GM12878 (cell line): ENCODE measurements at regions not wholly inside any gene's neighbourhood (a gene's known extent, or its start where the extent isn't known, plus 50 kb on each side); places are given as distances from the start of the nearest gene placed in this dataset.
A peak's percentile ranks its signal among the peaks of the same experiment; 100 is the strongest.

ENCODE experiments used
- CREM ChIP-seq: IDR thresholded peaks from 2 replicates; pipeline ENCODE4 v1.6.1; 2014; ENCODE audit warnings: antibody characterized with exemption, low read depth
- GABPA ChIP-seq: IDR thresholded peaks from 2 replicates; pipeline ENCODE4 v1.6.1; 2014; ENCODE audit warnings: antibody characterized with exemption, low read depth, mild to moderate bottlenecking, inconsistent platforms
- GATAD2B ChIP-seq: fragments of 450-650 bp; conservative IDR thresholded peaks from 2 replicates; pipeline ENCODE4 v1.6.1; 2017; ENCODE audit warnings: low read depth, mild to moderate bottlenecking, moderate library complexity
- IRF4 ChIP-seq: IDR thresholded peaks from 2 replicates; pipeline ENCODE4 v1.6.1; 2011; ENCODE audit warnings: low read depth, low read length
- LARP7 ChIP-seq: fragments of 450-650 bp; IDR thresholded peaks from 2 replicates; pipeline ENCODE4 v1.6.1; 2017; ENCODE audit warnings: mild to moderate bottlenecking
- MTA3 ChIP-seq: IDR thresholded peaks from 2 replicates; pipeline ENCODE4 v1.6.1; 2012; ENCODE audit warnings: low read length, inconsistent platforms, borderline replicate concordance
- POLR2AphosphoS2 ChIP-seq: IDR thresholded peaks from 2 replicates; pipeline ENCODE4 v1.6.1; 2011; ENCODE audit warnings: low read depth, mild to moderate bottlenecking, low read length, improper control_type of control experiment, moderate library complexity
- RB1 ChIP-seq: fragments of 450-650 bp; formaldehyde crosslinking; IDR thresholded peaks from 2 replicates; pipeline ENCODE4 v1.6.1; 2017; ENCODE audit warnings: mild to moderate bottlenecking, borderline replicate concordance
- SP1 ChIP-seq: IDR thresholded peaks from one replicate; pipeline ENCODE4 v1.6.1; 2011; ENCODE audit warnings: low read depth, low read length
- SUPT20H ChIP-seq: IDR thresholded peaks from 2 replicates; pipeline ENCODE4 v1.6.1; 2011; ENCODE audit warnings: low read depth, mild to moderate bottlenecking, low read length, moderate library complexity, borderline replicate concordance; ENCODE audit not compliant: control insufficient read depth
- ZBED1 ChIP-seq: IDR thresholded peaks from 2 replicates; pipeline ENCODE4 v1.6.1; 2016; ENCODE audit warnings: borderline replicate concordance
- TF ChIP-seq, protein P1 (sequence below): fragments of 450-650 bp; IDR thresholded peaks from 2 replicates; pipeline ENCODE4 v1.6.1; 2017; ENCODE audit warnings: low read depth, mild to moderate bottlenecking, moderate library complexity
- TF ChIP-seq, protein P2 (sequence below): IDR thresholded peaks from 2 replicates; pipeline ENCODE4 v1.6.1; 2012; ENCODE audit warnings: low read depth, low read length, improper control_type of control experiment
- TF ChIP-seq, protein P3 (sequence below): IDR thresholded peaks from 2 replicates; pipeline ENCODE4 v1.6.1; 2011; ENCODE audit warnings: low read depth, low read length, improper control_type of control experiment, borderline replicate concordance

DNA sequence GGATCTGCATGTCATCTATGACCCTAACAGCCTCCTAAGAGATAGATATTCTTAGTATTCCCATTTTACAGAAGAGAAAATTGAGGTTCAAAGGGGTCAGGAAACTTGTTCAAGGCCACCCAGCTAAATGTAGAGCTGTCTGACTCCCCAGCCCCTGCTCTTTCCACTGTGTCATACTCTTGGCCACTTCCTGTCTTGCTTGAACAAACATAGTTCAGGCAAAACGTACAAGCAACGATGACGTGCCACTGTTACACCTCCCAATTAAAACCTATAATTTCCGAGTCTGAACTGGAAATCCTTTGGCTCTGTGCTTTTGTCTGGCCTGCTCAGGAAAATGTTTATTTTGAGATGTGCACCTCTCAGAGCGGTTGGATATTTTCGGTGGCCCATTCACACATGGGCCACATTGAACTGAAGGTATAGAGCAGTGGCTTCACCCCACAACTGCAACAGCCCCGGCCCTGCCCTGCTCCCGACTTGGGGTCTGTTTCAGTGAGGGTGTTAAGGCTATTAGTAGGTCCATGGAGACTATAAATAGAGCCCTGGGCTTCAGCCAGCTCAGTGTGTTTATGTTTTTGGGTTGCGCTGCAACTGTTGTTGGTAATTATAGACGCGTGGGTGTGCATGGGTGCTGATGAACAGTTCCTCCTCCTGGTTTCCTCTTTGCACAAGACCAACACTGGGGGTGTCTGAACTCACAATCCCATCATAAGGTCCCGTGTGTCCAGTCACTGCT lies 172.3 kb upstream of the ADO start (continued):
- TF ChIP-seq, protein P1, sequence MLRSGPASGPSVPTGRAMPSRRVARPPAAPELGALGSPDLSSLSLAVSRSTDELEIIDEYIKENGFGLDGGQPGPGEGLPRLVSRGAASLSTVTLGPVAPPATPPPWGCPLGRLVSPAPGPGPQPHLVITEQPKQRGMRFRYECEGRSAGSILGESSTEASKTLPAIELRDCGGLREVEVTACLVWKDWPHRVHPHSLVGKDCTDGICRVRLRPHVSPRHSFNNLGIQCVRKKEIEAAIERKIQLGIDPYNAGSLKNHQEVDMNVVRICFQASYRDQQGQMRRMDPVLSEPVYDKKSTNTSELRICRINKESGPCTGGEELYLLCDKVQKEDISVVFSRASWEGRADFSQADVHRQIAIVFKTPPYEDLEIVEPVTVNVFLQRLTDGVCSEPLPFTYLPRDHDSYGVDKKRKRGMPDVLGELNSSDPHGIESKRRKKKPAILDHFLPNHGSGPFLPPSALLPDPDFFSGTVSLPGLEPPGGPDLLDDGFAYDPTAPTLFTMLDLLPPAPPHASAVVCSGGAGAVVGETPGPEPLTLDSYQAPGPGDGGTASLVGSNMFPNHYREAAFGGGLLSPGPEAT, result peak; percentile 87
- TF ChIP-seq, protein P2, sequence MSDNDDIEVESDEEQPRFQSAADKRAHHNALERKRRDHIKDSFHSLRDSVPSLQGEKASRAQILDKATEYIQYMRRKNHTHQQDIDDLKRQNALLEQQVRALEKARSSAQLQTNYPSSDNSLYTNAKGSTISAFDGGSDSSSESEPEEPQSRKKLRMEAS, result no peak
- TF ChIP-seq SUPT20H (no peak), SP1 (peak; percentile 47), ZBED1 (peak; percentile 77; the same call in 1 of the 2 replicates), GATAD2B (peak; percentile 73), IRF4 (peak; percentile 86), POLR2AphosphoS2 (no peak), MTA3 (peak; percentile 91; the same call in 1 of the 2 replicates), RB1 (no peak), GABPA (peak; percentile 62), LARP7 (no peak), CREM (peak; percentile 83)
- TF ChIP-seq, protein P3, sequence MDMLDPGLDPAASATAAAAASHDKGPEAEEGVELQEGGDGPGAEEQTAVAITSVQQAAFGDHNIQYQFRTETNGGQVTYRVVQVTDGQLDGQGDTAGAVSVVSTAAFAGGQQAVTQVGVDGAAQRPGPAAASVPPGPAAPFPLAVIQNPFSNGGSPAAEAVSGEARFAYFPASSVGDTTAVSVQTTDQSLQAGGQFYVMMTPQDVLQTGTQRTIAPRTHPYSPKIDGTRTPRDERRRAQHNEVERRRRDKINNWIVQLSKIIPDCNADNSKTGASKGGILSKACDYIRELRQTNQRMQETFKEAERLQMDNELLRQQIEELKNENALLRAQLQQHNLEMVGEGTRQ, result no peak
